ENCODE measurements at regions not wholly inside any gene's neighbourhood (a gene's known extent, or its start where the extent isn't known, plus 50 kb on each side); places are given as distances from the start of the nearest gene placed in this dataset.

GRCh38 chr9:108469654-108470053, 386.1 kb downstream of the ACTL7B start:
- TF ChIP-seq CTCF (IDR thresholded peaks at IDR 0.05) = no peak
- TF ChIP-seq POLR2A (IDR thresholded peaks at IDR 0.05) = no peak
